Neuronal stem cell (in vitro differentiated cells): ENCODE measurements at regions not wholly inside any gene's neighbourhood (a gene's known extent, or its start where the extent isn't known, plus 50 kb on each side); places are given as distances from the start of the nearest gene placed in this dataset.

Experiments used
- DNase-seq: peaks from one replicate; pipeline ENCODE4 v3.0.0-alpha.2; 2013; ENCODE audit warnings: low spot score
- H2AFZ ChIP-seq: one replicate; pipeline ENCODE4 v1.6.1; 2013; ENCODE audit warnings: mild to moderate bottlenecking, low read length, inconsistent platforms
- H2AK5ac ChIP-seq: 2 replicates; pipeline ENCODE4 v1.6.1; 2013; ENCODE audit warnings: low read depth, mild to moderate bottlenecking, inconsistent platforms, low read length, moderate library complexity, mixed read lengths
- H2BK120ac ChIP-seq: 2 replicates; pipeline ENCODE4 v1.6.1; 2013; ENCODE audit warnings: low read depth, mild to moderate bottlenecking, inconsistent platforms, low read length, moderate library complexity, mixed read lengths
- H2BK12ac ChIP-seq: one replicate; pipeline ENCODE4 v1.6.1; 2013; ENCODE audit warnings: low read length, inconsistent platforms
- H2BK15ac ChIP-seq: 2 replicates; pipeline ENCODE4 v1.6.1; 2013; ENCODE audit warnings: mild to moderate bottlenecking, low read length, inconsistent platforms, mixed read lengths
- H2BK5ac ChIP-seq: one replicate; pipeline ENCODE4 v1.6.1; 2013; ENCODE audit warnings: inconsistent platforms, mild to moderate bottlenecking, low read length, moderate library complexity
- H3K14ac ChIP-seq: one replicate; pipeline ENCODE4 v1.6.1; 2013; ENCODE audit warnings: low read length, inconsistent platforms
- H3K18ac ChIP-seq: 2 replicates; pipeline ENCODE4 v1.6.1; 2013; ENCODE audit warnings: low read length, inconsistent platforms
- H3K23ac ChIP-seq: 2 replicates; pipeline ENCODE4 v1.6.1; 2013; ENCODE audit warnings: low read depth, mild to moderate bottlenecking, mixed read lengths, low read length, inconsistent platforms; ENCODE audit not compliant: poor library complexity
- H3K27ac ChIP-seq: replicated peaks from 3 replicates; pipeline ENCODE4 v1.5.1; 2013; ENCODE audit warnings: low read length, inconsistent platforms
- H3K27me3 ChIP-seq, 3 experiments: 2 replicates each; pipeline ENCODE4 v1.6.1; 2013; ENCODE audit warnings: low read length in 3 of 3, mild to moderate bottlenecking in 2 of 3, inconsistent platforms in 1 of 3, low read depth in 1 of 3, mixed read lengths in 1 of 3, moderate library complexity in 1 of 3; ENCODE audit not compliant: control insufficient read depth in 3 of 3, insufficient read depth in 3 of 3
- H3K36me3 ChIP-seq, 2 donors: replicated peaks in 1 of 2; 2 replicates each; pipeline ENCODE4 v1.6.1; 2013; ENCODE audit warnings: low read length in 2 of 2; ENCODE audit not compliant: control insufficient read depth in 2 of 2, insufficient read depth in 2 of 2
- H3K4ac ChIP-seq: 2 replicates; pipeline ENCODE4 v1.6.1; 2013; ENCODE audit warnings: inconsistent platforms, mild to moderate bottlenecking, low read length, moderate library complexity
- H3K4me1 ChIP-seq, 2 donors: 1 replicate in 1 of 2; 2 replicates in 1 of 2; pipeline ENCODE4 v1.6.1; 2013; ENCODE audit warnings: low read length in 2 of 2, low read depth in 1 of 2; ENCODE audit not compliant: control insufficient read depth in 2 of 2, insufficient read depth in 1 of 2
- H3K4me2 ChIP-seq: one replicate; pipeline ENCODE4 v1.6.1; 2013; ENCODE audit warnings: mild to moderate bottlenecking, low read length, inconsistent platforms; ENCODE audit not compliant: insufficient read depth, poor library complexity, severe bottlenecking
- H3K4me3 ChIP-seq, 2 donors: 2 replicates each; pipeline ENCODE4 v1.5.1; 2013; ENCODE audit warnings: low read length in 2 of 2, mild to moderate bottlenecking in 2 of 2, inconsistent platforms in 1 of 2, moderate library complexity in 1 of 2
- H3K79me1 ChIP-seq: one replicate; pipeline ENCODE4 v1.6.1; 2013; ENCODE audit warnings: low read depth, mild to moderate bottlenecking, inconsistent platforms, low read length, moderate library complexity
- H3K9ac ChIP-seq: one replicate; pipeline ENCODE4 v1.6.1; 2013; ENCODE audit warnings: mild to moderate bottlenecking, low read depth, low read length, inconsistent platforms; ENCODE audit not compliant: poor library complexity
- H3K9me3 ChIP-seq, 2 donors: replicated peaks in 1 of 2; 2 replicates each; pipeline versions ENCODE3 to v1.6.1; 2013; ENCODE audit warnings: low read length in 2 of 2, mild to moderate bottlenecking in 2 of 2, inconsistent platforms in 1 of 2, low read depth in 1 of 2, mixed read lengths in 1 of 2, moderate library complexity in 1 of 2; ENCODE audit not compliant: control insufficient read depth in 2 of 2, insufficient read depth in 1 of 2
- H4K8ac ChIP-seq: one replicate; pipeline ENCODE4 v1.6.1; 2013; ENCODE audit warnings: low read depth, mild to moderate bottlenecking, inconsistent platforms, low read length, moderate library complexity
- H4K91ac ChIP-seq: one replicate; pipeline ENCODE4 v1.6.1; 2013; ENCODE audit warnings: low read length, low read depth, mild to moderate bottlenecking, inconsistent platforms; ENCODE audit not compliant: poor library complexity
- WGBS, 2 donors: extraction: QIAGEN DNeasy Blood & Tissue Kit; methylation state at CpG; one replicate each; pipeline ENCODE4 v1.1.7; 2013; ENCODE audit warnings: missing lambda C conversion rate in 2 of 2, mixed read lengths in 1 of 2; ENCODE audit not compliant: insufficient read length in 2 of 2, insufficient replicate concordance in 1 of 2; ENCODE audit errors: extremely low coverage in 2 of 2; 5-methylcytosine and 5-hydroxymethylcytosine counted together

DNA sequence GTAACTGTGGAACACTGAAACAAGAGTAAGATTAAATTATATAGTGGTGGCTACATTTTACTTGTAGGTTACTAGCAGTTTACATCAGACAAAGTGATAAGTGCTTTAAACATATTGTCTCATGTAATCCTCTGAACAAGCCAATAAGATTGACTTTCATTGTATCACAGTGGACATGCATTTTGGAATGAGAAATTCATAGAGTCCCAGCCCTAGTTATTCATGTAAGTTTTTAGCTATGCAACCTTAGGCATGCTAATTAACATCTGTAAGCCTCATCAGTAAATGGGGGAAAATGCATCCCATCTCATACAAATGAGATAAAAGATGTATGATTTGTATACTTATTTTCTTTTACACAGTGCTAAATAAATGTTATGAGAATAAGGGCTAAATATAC lies 1038.1 kb upstream of the ADGRL4 start:
- H2AK5ac ChIP-seq: no peak overlapping the region
- no peaks in the 10 kb centered on the region for H3K27me3 ChIP-seq
- no peak overlapping the region for H3K14ac ChIP-seq
- no peak overlapping the region for H2AFZ ChIP-seq
- no peaks in the 10 kb centered on the region for H3K4me1 ChIP-seq
- H2BK15ac ChIP-seq: no peak overlapping the region
- H3K18ac ChIP-seq: no peak overlapping the region
- H3K4me3 ChIP-seq: no peak overlapping the region
- no peak overlapping the region for H3K9ac ChIP-seq
- no peak overlapping the region for H3K4ac ChIP-seq
- no peak overlapping the region for H2BK120ac ChIP-seq
- H2BK12ac ChIP-seq: no peak overlapping the region
- no peak overlapping the region for H4K8ac ChIP-seq
- no peak overlapping the region for H4K91ac ChIP-seq
- H3K79me1 ChIP-seq: no peaks in the 10 kb centered on the region
- H3K9me3 ChIP-seq: no peaks in the 10 kb centered on the region
- no peak overlapping the region for H3K23ac ChIP-seq
- H3K4me2 ChIP-seq: no peak overlapping the region
- no peaks in the 10 kb centered on the region for H3K36me3 ChIP-seq
- H3K27ac ChIP-seq: no peak overlapping the region
- H2BK5ac ChIP-seq: no peak overlapping the region
- DNase-seq: no peak

DNA sequence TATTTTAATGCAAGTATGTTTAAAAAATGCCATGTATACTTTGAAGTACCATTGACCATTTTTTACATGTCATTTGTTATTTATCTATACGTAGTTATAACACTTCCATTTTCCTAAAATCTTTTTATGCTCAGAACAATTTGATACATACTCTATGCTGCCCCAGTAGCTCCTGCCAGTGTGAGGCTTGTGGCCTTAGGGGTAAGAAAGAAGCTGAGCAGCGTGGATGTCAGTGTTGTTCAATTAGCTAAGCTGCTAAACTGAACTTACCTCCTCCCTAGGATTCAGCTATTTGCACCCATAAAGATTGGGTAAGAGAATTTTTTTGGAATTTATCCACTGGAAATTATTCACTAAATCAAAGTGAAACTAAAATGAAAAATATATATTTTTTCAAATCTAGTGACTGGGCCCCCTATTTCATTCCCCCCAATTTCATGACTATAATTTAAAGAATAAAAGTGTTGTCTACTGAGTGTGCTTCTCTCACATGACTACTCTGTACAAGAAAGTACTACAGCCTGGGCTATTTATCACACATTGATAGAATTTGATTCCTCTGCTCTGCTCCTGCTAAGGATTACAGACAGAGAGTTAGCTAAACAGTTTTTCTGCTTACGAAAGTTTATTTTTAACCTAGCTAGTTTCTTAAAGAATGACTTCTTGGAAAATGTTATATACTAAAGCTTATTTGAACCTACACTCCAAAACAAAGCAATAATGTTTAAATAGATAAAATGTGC lies 1030.3 kb upstream of the ADGRL4 start:
- Histone ChIP-seq H3K36me3 (no peaks in the 10 kb centered on the region), H3K4me2 (no peak overlapping the region), H2AK5ac (no peak overlapping the region), H3K9ac (no peak overlapping the region), H3K27ac (no peak overlapping the region), H2AFZ (no peak overlapping the region), H2BK5ac (no peak overlapping the region), H2BK120ac (no peak overlapping the region), H3K23ac (no peak overlapping the region), H3K18ac (no peak overlapping the region), H3K79me1 (no peaks in the 10 kb centered on the region), H4K8ac (no peak overlapping the region), H4K91ac (no peak overlapping the region), H2BK15ac (no peak overlapping the region), H3K4me3 (no peak overlapping the region), H3K4ac (no peak overlapping the region), H3K4me1 (no peaks in the 10 kb centered on the region), H2BK12ac (no peak overlapping the region), H3K27me3 (no peaks in the 10 kb centered on the region), H3K9me3 (no peaks in the 10 kb centered on the region), H3K14ac (no peak overlapping the region)
- DNase-seq: no peak
- no CpG with 5 or more reads among the region's 3 CpGs for WGBS, 2 donors

DNA sequence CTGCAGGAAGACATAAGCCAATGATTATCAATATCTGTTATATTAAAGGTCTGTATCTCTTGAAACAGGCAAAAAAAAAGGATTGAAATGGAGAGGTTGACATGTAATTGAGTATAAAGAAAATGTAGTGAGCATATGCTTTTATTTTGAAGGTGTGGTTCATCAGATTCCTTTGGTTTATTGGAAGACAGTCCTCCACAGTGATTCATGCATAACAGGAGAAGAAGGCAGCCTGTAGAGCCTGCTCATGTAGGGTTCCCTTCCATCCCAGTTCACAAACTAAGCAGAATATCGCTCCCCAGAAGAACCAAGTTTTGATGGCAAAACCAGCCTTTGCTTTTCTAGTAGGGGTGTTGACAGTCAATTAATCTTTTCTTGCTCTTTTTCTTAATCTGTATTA lies 1016.8 kb upstream of the ADGRL4 start:
- Histone ChIP-seq H3K9me3 (no peaks in the 10 kb centered on the region), H3K23ac (no peak overlapping the region), H3K27me3 (no peaks in the 10 kb centered on the region), H2BK15ac (no peak overlapping the region), H4K91ac (no peak overlapping the region), H2AK5ac (no peak overlapping the region), H3K4me2 (no peak overlapping the region), H3K36me3 (no peaks in the 10 kb centered on the region), H2BK12ac (no peak overlapping the region), H3K18ac (no peak overlapping the region), H2BK120ac (no peak overlapping the region), H3K27ac (no peak overlapping the region), H2AFZ (no peak overlapping the region), H3K4me1 (no peaks in the 10 kb centered on the region), H3K14ac (no peak overlapping the region), H3K4me3 (no peak overlapping the region), H2BK5ac (no peak overlapping the region), H3K4ac (no peak overlapping the region), H3K9ac (no peak overlapping the region), H4K8ac (no peak overlapping the region), H3K79me1 (no peaks in the 10 kb centered on the region)
- no peak for DNase-seq
- no CpG with 5 or more reads among the region's 1 CpG for WGBS, 2 donors

DNA sequence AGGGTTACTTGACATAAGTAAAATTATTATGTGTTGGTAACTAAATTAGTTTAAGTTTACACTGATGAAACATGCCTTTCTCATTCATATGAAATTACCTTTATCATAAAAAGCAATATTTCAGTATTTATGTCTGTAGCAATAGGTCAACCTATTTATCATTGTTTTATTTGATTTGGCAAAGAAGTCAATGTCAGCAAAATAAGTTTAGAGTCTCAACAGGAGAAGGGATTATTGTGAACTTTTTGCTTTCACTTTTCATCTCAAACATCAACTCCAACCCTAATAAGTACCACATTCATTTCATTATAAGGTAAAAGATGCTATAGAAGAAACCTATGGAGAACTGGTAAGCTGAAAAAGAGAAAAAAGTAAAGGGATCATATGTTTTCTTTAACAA lies 1015.4 kb upstream of the ADGRL4 start:
- Histone ChIP-seq H3K23ac (no peak overlapping the region), H3K27me3 (no peaks in the 10 kb centered on the region), H3K4me2 (no peak overlapping the region), H3K79me1 (no peaks in the 10 kb centered on the region), H2BK12ac (no peak overlapping the region), H3K36me3 (no peaks in the 10 kb centered on the region), H3K4ac (no peak overlapping the region), H2BK15ac (no peak overlapping the region), H3K9me3 (no peaks in the 10 kb centered on the region), H3K18ac (no peak overlapping the region), H2BK5ac (no peak overlapping the region), H3K9ac (no peak overlapping the region), H3K4me1 (no peaks in the 10 kb centered on the region), H4K8ac (no peak overlapping the region), H3K4me3 (no peak overlapping the region), H2BK120ac (no peak overlapping the region), H2AFZ (no peak overlapping the region), H3K27ac (no peak overlapping the region), H4K91ac (no peak overlapping the region), H2AK5ac (no peak overlapping the region), H3K14ac (no peak overlapping the region)
- DNase-seq: no peak
